T-cell (primary cell): ENCODE measurements at regions not wholly inside any gene's neighbourhood (a gene's known extent, or its start where the extent isn't known, plus 50 kb on each side); places are given as distances from the start of the nearest gene placed in this dataset.

Experiments
- ATAC-seq, 4 experiments: fragments of 200-7000 bp in 3 of 4; fragments of 150-1000 bp in 1 of 4; cut with Tn5 transposase; replicated peaks in 1 of 4; 1 replicate in 3 of 4; 2 replicates in 1 of 4; pipeline ENCODE4 v1.10.0; 2021; ENCODE audit warnings: moderate library complexity in 3 of 4, mild to moderate bottlenecking in 2 of 4, moderate number of reproducible peaks in 1 of 4
- CTCF ChIA-PET, 2 donors: fragments of 300-600 bp; sonication (Branson Sonifier 250); formaldehyde crosslinking; loops; one replicate each; lab custom pipeline; 2022; ENCODE audit warnings: antibody characterized with exemption in 2 of 2; lab: Charles Lee
- POLR2A ChIA-PET, 2 donors: fragments of 300-600 bp; sonication (Branson Sonifier 250); formaldehyde crosslinking; loops; one replicate each; lab custom pipeline; 2022; ENCODE audit warnings: antibody characterized with exemption in 2 of 2; lab: Charles Lee
- DNase-seq, 35 experiments: peaks; one replicate each; pipeline versions ENCODE4 v3.0.0 to v3.0.0-alpha.2; 2013 to 2023
- H3K27ac ChIP-seq: one replicate; pipeline ENCODE4 v1.5.1; 2013; ENCODE audit warnings: low read length
- H3K27me3 ChIP-seq, 2 experiments: replicated peaks in 1 of 2; 1 replicate in 1 of 2; 2 replicates in 1 of 2; pipeline versions ENCODE4 v1.6.1 to v1.7.0; 2013; ENCODE audit warnings: low read length in 1 of 2, mixed read lengths in 1 of 2; ENCODE audit not compliant: control insufficient read depth in 2 of 2, insufficient read depth in 2 of 2; ENCODE audit errors: extremely low read depth in 1 of 2
- H3K36me3 ChIP-seq, 2 donors: 1 replicate in 1 of 2; 2 replicates in 1 of 2; pipeline versions ENCODE4 v1.6.1 to v1.7.0; 2013; ENCODE audit warnings: low read length in 1 of 2; ENCODE audit not compliant: control insufficient read depth in 2 of 2, insufficient read depth in 1 of 2; ENCODE audit errors: extremely low read depth in 1 of 2
- H3K4me1 ChIP-seq, 2 experiments: 1 replicate in 1 of 2; 2 replicates in 1 of 2; pipeline versions ENCODE4 v1.6.1 to v1.7.0; 2013; ENCODE audit warnings: low read length in 2 of 2, mixed read lengths in 1 of 2; ENCODE audit not compliant: insufficient read depth in 2 of 2, control insufficient read depth in 1 of 2; ENCODE audit errors: extremely low read depth in 1 of 2
- H3K4me3 ChIP-seq, 2 donors: 1 replicate in 1 of 2; 2 replicates in 1 of 2; pipeline versions ENCODE4 v1.5.1 to v1.7.0; 2013; ENCODE audit warnings: mild to moderate bottlenecking in 2 of 2, low read length in 1 of 2, moderate library complexity in 1 of 2; ENCODE audit not compliant: control insufficient read depth in 1 of 2; ENCODE audit errors: extremely low read depth in 1 of 2
- H3K9me3 ChIP-seq: 2 replicates; pipeline ENCODE4 v1.7.0; 2013
- H3K27ac Mint-ChIP-seq, 2 donors: one replicate each; pipeline ENCODE4 v1.8.0; 2020 to 2021; ENCODE audit warnings: mild to moderate bottlenecking in 2 of 2, mixed read lengths in 2 of 2
- H3K27me3 Mint-ChIP-seq, 2 donors: one replicate each; pipeline ENCODE4 v1.8.0; 2021 to 2022; ENCODE audit warnings: mixed read lengths in 2 of 2
- H3K36me3 Mint-ChIP-seq: one replicate; pipeline ENCODE4 v1.8.0; 2021; ENCODE audit warnings: mixed read lengths
- H3K4me1 Mint-ChIP-seq, 3 donors: one replicate each; pipeline ENCODE4 v1.8.0; 2020 to 2022; ENCODE audit warnings: mixed read lengths in 3 of 3, mild to moderate bottlenecking in 1 of 3
- H3K4me3 Mint-ChIP-seq, 3 donors: one replicate each; pipeline ENCODE4 v1.8.0; 2020 to 2022; ENCODE audit warnings: mild to moderate bottlenecking in 3 of 3, mixed read lengths in 3 of 3, moderate library complexity in 3 of 3
- H3K9me3 Mint-ChIP-seq, 3 donors: one replicate each; pipeline ENCODE4 v1.8.0; 2020 to 2022; ENCODE audit warnings: mixed read lengths in 3 of 3
- WGBS: methylation state at CpG from one replicate; pipeline ENCODE4 v1.1.5; 2013; ENCODE audit warnings: missing lambda C conversion rate; ENCODE audit not compliant: insufficient coverage; 5-methylcytosine and 5-hydroxymethylcytosine counted together

DNA sequence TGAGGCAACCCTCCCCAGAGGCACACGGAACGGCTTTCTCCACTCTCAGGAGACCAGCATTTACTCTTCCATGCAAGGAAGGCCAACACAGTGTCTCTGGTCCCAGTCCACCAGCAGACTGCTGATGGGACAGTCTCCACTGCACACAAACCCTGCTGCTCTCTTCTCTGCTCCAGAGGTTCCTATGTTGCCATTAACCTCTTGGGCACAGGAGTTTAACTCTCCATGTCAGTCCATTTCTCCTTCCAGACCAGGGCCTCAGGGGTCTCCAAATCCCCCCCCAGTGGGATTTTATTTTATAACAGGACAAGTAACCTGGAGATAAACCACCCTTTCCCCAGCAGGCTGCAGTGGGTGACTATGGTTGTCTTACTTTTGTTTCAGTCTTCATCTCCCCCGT, 452.5 kb downstream of the GADD45G start:
- POLR2A ChIA-PET: no interaction called here
- CTCF ChIA-PET: no interaction called here
- Histone ChIP-seq H3K9me3 (no peaks in the 10 kb centered on the region), H3K27me3 (peaks cover 0 to 16% of the 10 kb centered on the region in 2 experiments), H3K4me3 (no peak overlapping the region), H3K4me1 (no peaks in the 10 kb centered on the region), H3K27ac (no peak overlapping the region), H3K36me3 (no peaks in the 10 kb centered on the region)
- no peaks in the 10 kb centered on the region for H3K4me1 Mint-ChIP-seq
- H3K36me3 Mint-ChIP-seq: no peaks in the 10 kb centered on the region
- DNase-seq (no peak), ATAC-seq (no peak)
- no peaks in the 10 kb centered on the region for H3K9me3 Mint-ChIP-seq
- H3K27ac Mint-ChIP-seq: no peak overlapping the region
- no peak overlapping the region for H3K4me3 Mint-ChIP-seq
- WGBS: 86% methylated on average over 3 of the region's 3 CpGs
- peaks cover 15 to 19% of the 10 kb centered on the region in 2 donors for H3K27me3 Mint-ChIP-seq

DNA sequence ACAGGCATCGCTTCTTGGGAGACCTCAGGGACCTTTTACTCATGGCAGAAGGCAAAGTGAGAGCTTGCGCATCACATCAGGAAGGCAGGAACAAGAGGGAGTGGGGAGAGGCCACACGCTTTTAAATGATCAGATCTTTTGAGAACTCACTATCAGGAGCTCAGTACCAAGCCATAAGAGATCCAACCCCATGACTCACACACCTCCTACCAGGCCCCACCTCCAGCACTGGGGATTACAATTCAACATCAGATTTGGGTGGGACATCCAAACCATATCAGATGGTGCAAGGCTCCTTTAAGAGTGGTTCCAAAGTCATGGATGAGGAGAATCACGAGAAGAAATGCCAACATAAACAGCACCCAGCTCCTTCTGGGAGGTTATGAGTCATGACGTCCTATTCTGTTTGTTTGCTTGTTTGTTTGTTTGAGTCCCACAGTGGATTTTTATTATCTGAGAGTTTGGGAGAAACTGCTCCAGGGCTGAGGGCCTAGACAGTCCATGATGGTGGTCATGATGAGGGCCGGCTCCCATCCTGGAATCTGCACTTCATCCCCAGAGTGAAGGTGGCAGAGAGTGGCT, 453.5 kb downstream of the GADD45G start:
- ATAC-seq: no peak
- DNase-seq: no peak
- H3K36me3 ChIP-seq: no peaks in the 10 kb centered on the region
- no peaks in the 10 kb centered on the region for H3K9me3 ChIP-seq
- H3K4me1 ChIP-seq: no peaks in the 10 kb centered on the region
- no peaks in the 10 kb centered on the region for H3K4me1 Mint-ChIP-seq
- no peaks in the 10 kb centered on the region for H3K36me3 Mint-ChIP-seq
- POLR2A ChIA-PET: no interaction called here
- WGBS: 94% methylated on average over 2 of the region's 6 CpGs
- H3K27ac ChIP-seq: no peak overlapping the region
- H3K9me3 Mint-ChIP-seq: no peaks in the 10 kb centered on the region
- H3K4me3 ChIP-seq: no peak overlapping the region
- CTCF ChIA-PET: no interaction called here
- H3K27me3 ChIP-seq: peaks cover 0 to 16% of the 10 kb centered on the region in 2 experiments
- no peak overlapping the region for H3K4me3 Mint-ChIP-seq
- H3K27me3 Mint-ChIP-seq: peaks cover 14 to 18% of the 10 kb centered on the region in 2 donors
- no peak overlapping the region for H3K27ac Mint-ChIP-seq

DNA sequence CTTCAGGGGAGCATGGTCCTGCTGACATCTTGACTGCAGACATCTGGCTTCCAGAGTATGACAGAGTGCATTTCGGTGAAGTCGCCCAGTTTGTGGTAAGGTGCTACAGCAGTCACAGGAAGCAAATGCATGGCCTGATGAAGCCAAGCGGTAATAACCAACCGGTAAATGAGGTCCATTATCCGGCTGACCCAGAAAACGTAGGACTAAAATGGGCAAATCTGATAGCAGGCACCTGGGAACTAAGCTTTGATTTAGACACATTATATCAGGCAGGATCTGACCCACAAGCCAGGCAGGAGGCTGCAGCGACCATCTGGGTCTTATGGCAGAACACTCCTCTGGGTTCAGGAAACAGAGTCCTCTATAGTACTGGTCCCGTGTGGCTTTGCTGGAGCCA, 454.6 kb downstream of the GADD45G start:
- CTCF ChIA-PET: no interaction called here
- Mint-ChIP-seq H3K36me3 (no peaks in the 10 kb centered on the region), H3K9me3 (no peaks in the 10 kb centered on the region), H3K4me3 (no peak overlapping the region), H3K4me1 (no peaks in the 10 kb centered on the region), H3K27ac (no peak overlapping the region), H3K27me3 (peaks cover 7 to 14% of the 10 kb centered on the region in 2 donors)
- Histone ChIP-seq H3K4me3 (no peak overlapping the region), H3K9me3 (no peaks in the 10 kb centered on the region), H3K27me3 (peaks cover 0 to 8% of the 10 kb centered on the region in 2 experiments), H3K36me3 (no peaks in the 10 kb centered on the region), H3K27ac (no peak overlapping the region), H3K4me1 (no peaks in the 10 kb centered on the region)
- no peak for DNase-seq
- 93% methylated on average over 8 of the region's 8 CpGs for WGBS
- POLR2A ChIA-PET: no interaction called here
- no peak for ATAC-seq

DNA sequence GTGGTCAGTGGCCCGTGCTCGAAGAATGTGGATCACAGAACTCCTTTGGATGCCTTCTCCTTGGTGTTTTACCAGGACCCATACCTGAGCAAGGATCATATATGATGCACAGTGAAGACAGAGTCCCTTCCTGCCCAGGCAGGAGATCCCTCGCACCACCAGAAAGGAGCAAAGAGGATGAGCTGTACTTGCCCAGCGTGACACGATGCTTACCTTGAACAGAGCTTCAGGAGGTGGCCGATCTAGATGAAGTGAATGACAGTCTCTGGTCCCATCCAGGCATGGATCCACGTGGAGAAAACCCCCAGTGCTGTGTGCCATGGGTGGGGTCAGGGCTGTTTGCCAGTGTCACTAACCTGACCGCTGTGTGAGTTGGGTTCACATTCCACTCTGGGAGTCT, 455.4 kb downstream of the GADD45G start:
- Histone ChIP-seq H3K27ac (no peak overlapping the region), H3K4me3 (no peak overlapping the region), H3K4me1 (no peaks in the 10 kb centered on the region), H3K36me3 (no peaks in the 10 kb centered on the region), H3K9me3 (no peaks in the 10 kb centered on the region), H3K27me3 (peaks cover 0 to 8% of the 10 kb centered on the region in 2 experiments)
- H3K4me1 Mint-ChIP-seq: no peaks in the 10 kb centered on the region
- H3K4me3 Mint-ChIP-seq: no peak overlapping the region
- 81% methylated on average over 5 of the region's 8 CpGs for WGBS
- H3K27me3 Mint-ChIP-seq: peaks cover 4 to 11% of the 10 kb centered on the region in 2 donors
- ATAC-seq: no peak
- no peak for DNase-seq
- POLR2A ChIA-PET: no interaction called here
- H3K27ac Mint-ChIP-seq: no peak overlapping the region
- CTCF ChIA-PET: no interaction called here
- H3K9me3 Mint-ChIP-seq: no peaks in the 10 kb centered on the region
- no peaks in the 10 kb centered on the region for H3K36me3 Mint-ChIP-seq

DNA sequence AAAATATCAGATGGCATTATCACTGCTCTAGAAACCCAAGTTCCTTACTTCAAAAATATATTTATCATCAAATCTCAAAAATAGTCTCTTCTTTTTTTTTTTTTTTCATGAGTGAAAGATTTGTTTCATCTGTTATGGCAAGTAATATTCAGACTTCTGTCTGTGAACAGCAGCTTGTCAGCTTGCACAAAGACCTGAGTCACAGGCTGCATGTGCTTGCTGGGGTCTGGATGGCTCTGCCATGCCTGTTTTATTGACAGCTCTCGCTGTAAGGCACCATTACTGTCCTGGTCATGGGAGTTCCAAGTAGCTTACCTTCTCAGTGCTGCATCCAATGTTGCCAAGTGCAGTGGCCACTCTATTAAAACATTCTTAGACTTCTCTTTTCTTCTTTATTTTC, 456.4 kb downstream of the GADD45G start:
- H3K36me3 ChIP-seq: no peaks in the 10 kb centered on the region
- H3K27me3 ChIP-seq: peaks cover 0 to 8% of the 10 kb centered on the region in 2 experiments
- no peaks in the 10 kb centered on the region for H3K4me1 Mint-ChIP-seq
- 71% methylated on average over 1 of the region's 1 CpG for WGBS
- ChIA-PET CTCF (no interaction called here), POLR2A (no interaction called here)
- no peak overlapping the region for H3K27ac Mint-ChIP-seq
- H3K27ac ChIP-seq: no peak overlapping the region
- DNase-seq (no peak), ATAC-seq (no peak)
- no peak overlapping the region for H3K4me3 Mint-ChIP-seq
- no peaks in the 10 kb centered on the region for H3K36me3 Mint-ChIP-seq
- H3K27me3 Mint-ChIP-seq: peaks cover under 1 to 8% of the 10 kb centered on the region in 2 donors
- no peaks in the 10 kb centered on the region for H3K9me3 Mint-ChIP-seq
- H3K4me3 ChIP-seq: no peak overlapping the region
- H3K9me3 ChIP-seq: no peaks in the 10 kb centered on the region
- no peaks in the 10 kb centered on the region for H3K4me1 ChIP-seq

DNA sequence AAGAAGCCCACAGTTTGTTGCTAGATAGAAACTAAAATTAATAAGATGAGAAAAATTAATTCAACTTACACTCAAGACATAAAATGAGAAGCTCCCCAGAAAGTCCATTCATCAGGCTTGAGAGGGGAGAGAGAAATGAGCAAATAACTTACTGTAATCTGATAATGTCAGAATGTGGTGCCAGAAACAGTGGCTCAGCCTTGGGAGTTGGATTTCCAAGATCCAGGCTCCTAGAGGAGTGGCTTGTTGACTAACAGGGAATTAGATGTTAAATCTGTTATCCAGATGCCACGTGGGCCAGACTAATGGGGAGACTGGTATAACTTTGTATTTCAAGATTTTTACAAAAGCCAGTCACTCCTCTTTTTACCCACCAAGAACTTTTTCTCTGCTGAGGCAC, 458.2 kb downstream of the GADD45G start:
- no peak overlapping the region for H3K4me3 Mint-ChIP-seq
- ATAC-seq (no peak), DNase-seq (no peak)
- ChIA-PET POLR2A (no interaction called here), CTCF (no interaction called here)
- H3K36me3 ChIP-seq: no peaks in the 10 kb centered on the region
- no peaks in the 10 kb centered on the region for H3K4me1 Mint-ChIP-seq
- peaks cover 0 to 4% of the 10 kb centered on the region in 2 experiments for H3K27me3 ChIP-seq
- no peak overlapping the region for H3K27ac ChIP-seq
- H3K9me3 Mint-ChIP-seq: no peaks in the 10 kb centered on the region
- no CpG with 5 or more reads among the region's 1 CpG for WGBS
- no peak overlapping the region for H3K4me3 ChIP-seq
- H3K27ac Mint-ChIP-seq: no peak overlapping the region
- H3K27me3 Mint-ChIP-seq: peaks cover 0 to 8% of the 10 kb centered on the region in 2 donors
- H3K9me3 ChIP-seq: no peaks in the 10 kb centered on the region
- no peaks in the 10 kb centered on the region for H3K4me1 ChIP-seq
- no peaks in the 10 kb centered on the region for H3K36me3 Mint-ChIP-seq

DNA sequence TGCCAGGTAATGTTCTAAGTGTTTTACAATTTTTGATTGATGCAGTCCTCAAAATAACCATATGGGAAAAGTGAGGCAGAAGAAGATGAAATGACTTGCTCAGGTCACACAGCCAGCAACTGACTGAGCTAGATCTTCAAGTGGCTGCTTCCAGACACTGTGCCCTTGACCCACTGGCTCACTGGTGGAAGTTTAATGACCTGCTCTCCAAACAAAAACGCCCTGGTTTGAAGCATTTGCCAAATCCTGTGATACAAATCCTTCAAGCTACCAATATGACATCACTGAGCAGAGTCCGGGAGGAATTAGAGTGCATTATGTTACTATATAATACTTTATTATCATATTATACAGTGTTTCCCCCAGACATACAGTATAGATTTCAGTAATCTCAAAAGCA, 459.4 kb downstream of the GADD45G start:
- ATAC-seq (no peak), DNase-seq (no peak)
- no CpG with 5 or more reads among the region's 2 CpGs for WGBS
- Histone ChIP-seq H3K36me3 (no peaks in the 10 kb centered on the region), H3K27ac (no peak overlapping the region), H3K4me1 (no peaks in the 10 kb centered on the region), H3K4me3 (no peak overlapping the region), H3K27me3 (peaks cover 0 to 4% of the 10 kb centered on the region in 2 experiments), H3K9me3 (no peaks in the 10 kb centered on the region)
- Mint-ChIP-seq H3K27ac (no peak overlapping the region), H3K4me1 (no peaks in the 10 kb centered on the region), H3K27me3 (peaks cover 11 to 12% of the 10 kb centered on the region in 2 donors), H3K36me3 (no peaks in the 10 kb centered on the region), H3K9me3 (no peaks in the 10 kb centered on the region), H3K4me3 (no peak overlapping the region)
- CTCF ChIA-PET: no interaction called here
- POLR2A ChIA-PET: no interaction called here
